ENCODE measurements at regions not wholly inside any gene's neighbourhood (a gene's known extent, or its start where the extent isn't known, plus 50 kb on each side); places are given as distances from the start of the nearest gene placed in this dataset.
"Not testable (repeated sequence)": the region's sequence is repeated elsewhere in the genome, so short reads cannot be mapped to it uniquely, and the experiment has no call there.

- DNase-seq: no peak
These were observed 142.9 kb downstream of the TFAP2B start for GRCh38 chr6:50961611-50962010.

GRCh38 chr6:50962213-50962759, 143.6 kb downstream of the TFAP2B start:
- no peak for DNase-seq

- DNase-seq: no peak
These were observed 145.3 kb downstream of the TFAP2B start for GRCh38 chr6:50963952-50964351.

- DNase-seq: no peak
These were observed 146.8 kb downstream of the TFAP2B start for GRCh38 chr6:50965495-50965894.

- no peak for DNase-seq
These were observed 147.9 kb downstream of the TFAP2B start for GRCh38 chr6:50966532-50966931.

- no peak for DNase-seq
These were observed 148.3 kb downstream of the TFAP2B start for GRCh38 chr6:50966986-50967385.

- not testable (repeated sequence) for DNase-seq
These were observed 149.6 kb downstream of the TFAP2B start for GRCh38 chr6:50968246-50968645.

GRCh38 chr6:50970908-50971307, 152.2 kb downstream of the TFAP2B start:
- DNase-seq: no peak

GRCh38 chr6:50973464-50973863, 154.8 kb downstream of the TFAP2B start:
- no peak for DNase-seq

- no peak for DNase-seq
These were observed 155.6 kb downstream of the TFAP2B start for GRCh38 chr6:50974319-50974718.

GRCh38 chr6:50975216-50975615, 156.5 kb downstream of the TFAP2B start:
- DNase-seq: no peak

- no peak for DNase-seq
These were observed 158.2 kb downstream of the TFAP2B start for GRCh38 chr6:50976907-50977306.

GRCh38 chr6:50977796-50978195, 159.1 kb downstream of the TFAP2B start:
- DNase-seq: no peak

- no peak for DNase-seq
These were observed 159.9 kb downstream of the TFAP2B start for GRCh38 chr6:50978380-50979170.

- DNase-seq: no peak
These were observed 160.5 kb downstream of the TFAP2B start for GRCh38 chr6:50979171-50979525.

GRCh38 chr6:50984135-50984534, 165.5 kb downstream of the TFAP2B start:
- no peak for DNase-seq

GRCh38 chr6:50986319-50986718, 167.6 kb downstream of the TFAP2B start:
- no peak for DNase-seq

- DNase-seq: no peak
These were observed 170.5 kb downstream of the TFAP2B start for GRCh38 chr6:50989123-50989522.

- DNase-seq: no peak
These were observed 172.2 kb downstream of the TFAP2B start for GRCh38 chr6:50990750-50991446.

GRCh38 chr6:50992232-50992631, 173.6 kb downstream of the TFAP2B start:
- no peak for DNase-seq

- no peak for DNase-seq
These were observed 174.3 kb downstream of the TFAP2B start for GRCh38 chr6:50992704-50993625.
